NCI-H2196 treated with DMSO at 0.1 percent for 48 hours (cell line): ENCODE measurements at regions not wholly inside any gene's neighbourhood (a gene's known extent, or its start where the extent isn't known, plus 50 kb on each side); places are given as distances from the start of the nearest gene placed in this dataset.
"Not testable (repeated sequence)": the region's sequence is repeated elsewhere in the genome, so short reads cannot be mapped to it uniquely, and the experiment has no call there.

Experiments
- DNase-seq: peaks from one replicate; lab custom pipeline; 2025; ENCODE audit not compliant: unreplicated experiment; lab: John Stamatoyannopoulos, UW

DNA sequence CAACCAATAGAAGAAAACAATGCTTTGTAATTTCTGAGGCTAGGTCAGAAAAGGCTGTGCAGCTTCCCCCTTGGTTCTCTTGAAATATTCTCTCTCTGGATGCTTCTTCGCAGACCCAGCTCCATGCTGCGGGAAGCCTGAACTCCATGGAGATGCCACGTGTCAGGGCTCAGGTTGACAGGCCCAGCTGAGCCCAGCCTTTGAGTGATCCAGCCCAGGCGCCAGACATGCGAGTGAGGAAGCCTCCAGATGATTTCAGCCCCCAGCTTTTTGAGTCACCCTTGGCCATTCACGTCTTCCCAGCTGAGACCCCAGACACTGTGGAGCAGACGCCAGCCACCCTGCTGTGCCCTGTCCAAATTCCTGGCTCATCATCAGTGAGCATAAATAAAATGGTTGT lies 378.4 kb upstream of the NRP1 start:
- DNase-seq = no peak

GRCh38 chr10:33710006-33710405 lies 375.5 kb upstream of the NRP1 start:
- DNase-seq = no peak

DNA sequence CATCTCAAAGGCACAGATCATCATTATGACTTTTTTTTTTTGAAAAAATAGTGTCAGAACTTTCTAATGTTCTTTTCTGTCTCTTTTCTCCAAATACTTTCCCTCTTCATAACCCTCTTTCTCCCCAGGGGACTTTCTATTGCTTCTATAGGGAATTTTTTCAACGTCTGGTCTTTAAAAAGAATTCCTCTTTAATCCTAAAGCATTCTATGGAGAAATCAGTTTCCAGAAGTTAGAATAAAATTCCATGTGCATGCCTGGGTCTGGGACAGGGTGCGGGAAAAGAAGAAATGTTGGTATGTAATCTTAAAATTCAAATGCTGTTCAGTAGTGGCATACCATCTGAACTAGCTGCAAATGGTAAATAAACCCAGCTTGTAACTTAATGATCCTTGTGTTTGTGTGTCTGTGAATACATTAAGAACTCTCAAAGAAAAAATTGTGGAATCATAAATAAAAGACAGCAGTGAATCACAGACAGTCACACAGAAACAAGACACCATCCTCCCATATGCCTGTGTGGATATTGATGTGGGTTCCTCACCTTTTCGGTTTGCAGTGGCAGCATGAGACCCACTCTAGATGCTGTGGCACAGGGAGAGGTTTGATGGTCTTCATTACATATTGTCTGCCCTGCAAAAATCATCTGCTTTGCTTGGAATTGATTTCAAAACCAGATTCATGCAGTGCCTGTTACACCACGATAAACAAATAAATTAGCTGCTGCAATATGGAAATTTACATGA lies 374.7 kb upstream of the NRP1 start:
- DNase-seq = no peak

DNA sequence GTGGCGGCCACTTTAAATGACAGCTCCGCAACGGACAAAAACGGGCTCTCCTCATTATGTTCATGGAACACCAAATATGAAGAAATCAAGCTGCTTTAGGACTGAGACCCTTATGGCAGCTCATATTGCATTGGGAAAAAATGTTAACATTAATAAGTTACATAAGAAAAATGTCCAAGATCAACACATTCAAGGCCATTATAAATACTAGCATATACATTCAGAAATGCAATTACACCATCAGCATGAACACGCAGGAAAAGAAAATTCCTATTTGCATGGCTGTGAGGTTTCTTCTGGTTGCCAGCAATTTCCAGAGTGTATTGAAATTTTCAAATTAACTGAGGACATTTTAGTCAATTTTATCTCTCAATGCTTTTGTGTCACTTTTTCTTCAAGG lies 374.1 kb upstream of the NRP1 start:
- DNase-seq = no peak

- DNase-seq = no peak
Observed at GRCh38 chr10:33706746-33707145, 372.3 kb upstream of the NRP1 start.

DNA sequence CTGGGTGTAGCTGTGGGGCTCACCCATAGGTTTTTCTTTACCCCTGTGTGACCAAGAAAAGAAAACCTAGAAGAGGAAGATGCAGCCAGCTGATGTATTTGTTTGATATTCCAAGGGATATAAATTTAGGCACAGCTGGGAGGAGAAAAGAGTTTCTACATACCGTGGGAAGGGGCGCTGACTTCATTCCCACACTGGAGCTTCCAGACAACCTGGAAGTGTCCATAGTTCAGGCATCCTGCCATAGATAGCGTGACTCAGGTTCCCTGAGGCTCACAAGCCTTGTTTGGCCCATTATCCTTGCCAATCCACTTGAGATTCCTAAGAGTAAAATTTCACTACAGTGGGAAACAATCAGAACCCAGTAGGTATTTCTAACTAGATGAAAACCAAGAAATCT lies 371.7 kb upstream of the NRP1 start:
- no peak for DNase-seq

DNA sequence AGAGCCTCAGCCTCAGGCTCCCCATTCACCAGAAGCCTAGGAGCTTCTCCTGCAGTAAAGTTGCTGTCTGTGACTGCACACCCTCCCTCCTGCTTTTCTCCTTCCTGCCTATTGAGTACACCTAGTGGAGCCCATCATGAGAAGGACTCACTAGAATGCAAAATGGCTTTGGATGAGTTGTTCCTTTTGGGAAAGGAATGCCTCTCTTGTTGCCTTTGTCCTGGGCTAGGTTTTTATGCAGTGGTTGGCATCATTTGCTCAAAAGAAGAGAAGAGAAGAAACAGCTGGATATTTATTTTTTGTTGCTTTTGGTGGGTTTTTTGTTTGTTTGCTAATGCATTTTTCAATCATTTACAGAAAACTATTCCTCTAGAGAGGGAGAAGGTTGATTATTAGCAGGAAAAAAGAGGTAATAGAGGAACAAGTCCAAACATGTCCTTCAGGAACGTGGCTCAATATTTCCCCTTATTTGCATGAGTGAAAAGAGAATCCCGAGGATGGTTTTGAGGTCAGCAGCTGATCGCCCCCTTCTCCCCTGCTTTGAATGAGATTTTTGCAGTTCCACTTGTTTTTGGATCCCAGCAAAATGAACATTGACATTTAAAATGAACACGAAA lies 369.9 kb upstream of the NRP1 start:
- no peak for DNase-seq

DNA sequence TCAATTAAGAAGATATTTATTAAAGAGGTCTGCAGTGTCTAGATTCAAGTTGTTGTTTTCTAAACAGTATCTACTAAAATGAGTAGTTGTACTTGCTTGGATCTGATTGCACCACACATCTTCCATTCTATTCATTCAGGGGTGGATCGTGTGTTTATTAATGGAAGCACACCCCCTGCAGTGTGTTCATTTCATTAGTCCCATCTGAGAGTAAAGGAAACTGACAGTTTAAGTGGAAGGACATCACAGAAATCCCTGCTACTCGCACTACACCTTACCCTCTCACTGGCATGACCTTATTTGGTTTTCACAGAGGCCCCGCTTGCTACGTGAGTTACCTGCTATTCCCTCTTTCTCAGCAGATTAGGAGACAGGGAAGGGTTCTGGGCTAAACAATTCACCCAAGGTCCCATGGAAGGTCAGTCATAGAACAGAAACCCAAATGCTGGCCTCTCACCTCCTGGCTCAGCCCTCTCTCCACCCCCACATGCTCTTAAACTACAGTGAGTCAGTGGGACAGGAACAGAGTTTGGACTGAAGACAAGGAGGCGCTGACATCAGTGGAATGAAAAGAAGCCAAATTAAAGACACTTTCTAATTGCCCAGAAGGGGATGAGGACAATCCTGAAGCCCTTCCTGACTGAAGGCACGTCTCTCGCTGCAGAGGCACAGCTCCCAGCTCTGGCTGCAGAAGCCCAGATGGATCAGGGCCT lies 369.2 kb upstream of the NRP1 start:
- no peak for DNase-seq

DNA sequence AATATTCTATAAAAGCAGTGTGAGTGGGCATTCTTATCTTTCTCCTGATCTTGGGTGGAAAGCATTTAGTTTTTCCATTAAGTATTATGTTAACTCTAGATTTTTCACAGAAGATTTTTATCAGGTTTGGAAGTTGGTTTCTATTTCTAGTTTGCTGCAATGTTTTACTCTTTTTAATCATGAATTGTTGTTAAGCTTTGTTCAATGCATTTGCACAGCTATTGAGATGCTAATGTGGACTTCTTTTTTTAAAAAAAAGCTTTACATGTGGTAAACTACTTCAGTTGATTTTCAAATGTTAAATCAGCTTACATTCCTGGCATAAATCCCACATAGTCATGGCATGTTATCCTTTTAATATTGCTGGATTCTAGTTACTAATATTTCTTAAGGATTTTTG lies 363.6 kb upstream of the NRP1 start:
- DNase-seq = no peak

DNA sequence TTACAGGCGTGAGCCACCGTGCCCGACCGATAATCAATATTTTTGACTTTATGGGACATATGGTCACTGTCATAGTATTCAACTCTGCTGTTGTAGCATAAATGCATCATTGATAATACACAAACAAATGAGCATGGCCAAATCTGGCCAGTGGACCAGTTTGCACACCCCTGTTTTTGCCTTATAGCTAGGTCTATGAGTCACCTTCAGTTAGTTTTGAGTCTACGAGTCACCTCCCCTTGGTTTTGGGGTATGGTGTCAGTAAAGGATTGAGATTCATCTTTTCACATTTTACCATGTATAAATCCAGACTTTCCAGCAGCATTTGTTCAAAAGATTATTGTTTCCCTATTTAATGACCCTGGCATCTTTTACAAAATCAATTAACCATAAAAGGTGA lies 362.5 kb upstream of the NRP1 start:
- DNase-seq = no peak

DNA sequence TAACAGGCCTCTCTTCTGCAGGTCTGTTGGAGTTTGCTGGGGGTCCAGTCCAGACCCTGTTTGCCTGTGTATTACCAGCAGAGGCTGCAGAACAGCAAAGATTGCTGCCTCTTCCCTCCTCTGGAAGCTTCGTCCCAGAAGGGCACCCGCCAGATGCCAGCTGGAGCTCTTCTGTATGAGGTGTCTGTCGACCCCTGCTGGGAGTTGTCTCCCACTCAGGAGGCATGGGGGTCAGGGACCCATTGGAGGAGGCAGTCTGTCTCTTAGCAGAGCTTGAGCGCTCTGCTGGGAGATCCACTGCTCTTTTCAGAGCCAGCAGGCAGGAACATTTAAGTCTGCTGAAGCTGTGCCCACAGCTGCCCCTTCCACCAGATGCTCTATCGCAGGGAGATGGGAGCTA lies 361.1 kb upstream of the NRP1 start:
- DNase-seq = no peak

GRCh38 chr10:33690536-33690935 lies 356.1 kb upstream of the NRP1 start:
- not testable (repeated sequence) for DNase-seq

DNA sequence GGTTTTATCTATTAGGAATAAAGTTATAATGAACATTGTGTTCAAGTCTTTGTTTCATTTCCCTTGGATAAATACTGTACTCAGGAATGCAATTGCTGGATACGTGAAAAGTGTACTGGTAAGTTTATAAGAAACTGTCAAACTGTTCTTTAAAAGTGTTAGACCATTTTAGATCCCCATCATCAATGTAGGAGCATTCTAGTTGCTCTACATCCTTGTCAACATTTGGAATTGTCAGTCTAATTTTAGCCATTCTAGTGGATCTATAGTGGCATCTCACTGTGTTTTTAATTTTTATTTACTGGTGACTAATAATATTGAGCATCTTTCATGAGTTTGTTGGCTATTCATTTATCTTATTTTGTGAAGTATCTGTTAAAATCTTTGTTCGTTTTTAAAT lies 354.0 kb upstream of the NRP1 start:
- DNase-seq = no peak

DNA sequence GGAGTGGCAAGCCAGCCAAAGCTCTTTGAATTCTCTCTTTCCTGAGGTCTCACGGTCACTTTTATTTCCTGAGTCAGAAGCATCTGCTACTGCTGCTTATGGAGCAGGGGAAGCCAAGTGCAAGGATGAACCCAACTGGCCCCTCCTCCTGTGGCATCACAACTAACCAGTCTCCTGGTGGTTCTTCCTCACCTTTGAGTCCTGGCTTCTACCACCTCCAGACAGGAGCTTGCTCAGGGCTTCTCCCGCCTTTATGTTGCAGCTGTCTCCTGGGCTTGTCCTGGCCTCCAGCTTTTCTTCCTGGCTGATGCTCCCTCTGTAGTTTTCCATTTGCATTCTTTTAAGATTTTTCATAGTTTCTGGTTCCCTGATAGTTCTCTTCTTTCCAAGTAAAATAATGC lies 349.7 kb upstream of the NRP1 start:
- DNase-seq = no peak

DNA sequence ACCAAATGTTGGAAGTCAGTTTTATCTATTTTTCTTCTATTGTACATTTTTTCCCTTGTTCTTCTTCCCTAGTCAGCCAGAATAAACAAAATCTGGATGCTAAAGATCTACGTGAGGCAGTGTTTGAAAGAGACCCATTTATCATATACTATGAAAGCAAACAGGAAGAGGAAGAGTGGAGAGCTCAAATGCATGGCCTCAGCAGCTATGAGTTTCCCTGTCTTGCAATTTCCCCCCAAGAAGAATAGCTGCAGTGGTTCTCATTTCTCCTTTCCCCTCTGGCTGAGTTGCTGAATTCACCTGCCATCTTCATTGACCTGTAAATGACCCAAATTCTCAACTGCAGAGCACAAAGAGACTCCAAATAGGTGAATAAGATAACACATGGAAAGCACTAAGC lies 347.1 kb upstream of the NRP1 start:
- DNase-seq = no peak

GRCh38 chr10:33680036-33680435 lies 345.6 kb upstream of the NRP1 start:
- no peak for DNase-seq

DNA sequence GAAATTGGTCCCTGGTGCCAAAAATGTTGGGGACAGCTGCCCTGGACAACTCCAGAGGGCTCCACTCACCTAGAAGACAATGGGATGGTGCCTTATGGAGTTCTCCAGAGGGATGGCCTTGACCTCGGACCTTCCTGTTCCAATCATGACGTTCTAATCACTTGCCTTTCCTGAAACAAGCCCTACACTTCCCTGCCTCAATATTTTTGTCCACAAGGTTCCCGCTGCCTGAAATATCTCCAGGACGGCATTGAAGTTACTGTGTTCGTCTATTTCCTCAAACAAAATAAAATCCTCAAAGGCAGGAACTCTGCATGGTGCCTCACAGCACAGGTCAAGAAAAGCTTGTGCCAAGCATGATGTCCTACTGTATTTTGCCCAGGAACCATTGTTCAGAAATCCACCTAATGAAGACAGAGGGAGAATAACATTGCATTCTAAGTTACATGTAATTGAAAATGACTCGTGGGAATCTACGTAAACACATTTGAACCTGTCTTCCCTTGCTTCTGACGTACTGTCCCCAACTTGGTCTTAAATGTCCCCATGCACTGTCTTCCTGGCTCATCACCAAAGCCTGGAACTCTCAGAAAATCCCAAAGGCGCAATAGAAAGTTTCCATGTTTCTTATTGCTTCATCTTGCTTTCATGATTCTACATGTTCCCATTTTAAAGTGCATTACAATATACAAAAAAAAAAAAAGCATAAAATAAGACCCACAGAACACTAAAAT lies 342.3 kb upstream of the NRP1 start:
- no peak for DNase-seq

- DNase-seq = no peak
Observed at GRCh38 chr10:33674986-33675599, 340.6 kb upstream of the NRP1 start.

DNA sequence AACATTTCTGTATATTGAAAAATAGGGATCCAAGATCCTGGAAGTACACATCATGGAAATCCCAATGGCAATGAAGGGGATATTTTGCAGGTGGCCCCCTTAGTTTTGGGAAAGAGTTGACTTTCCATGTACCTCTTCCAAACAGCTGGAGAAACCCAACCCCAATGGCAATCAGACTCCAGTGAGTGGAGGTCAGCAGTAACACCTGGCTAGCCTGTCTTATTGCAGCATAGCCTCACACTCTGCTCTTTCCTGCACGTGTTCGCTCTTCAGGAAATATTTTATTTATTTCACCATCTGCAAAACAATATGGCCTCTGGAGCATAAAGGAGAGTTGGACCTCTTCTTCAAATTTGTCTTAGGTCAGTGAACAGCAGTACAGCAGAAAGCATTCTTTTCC lies 340.0 kb upstream of the NRP1 start:
- no peak for DNase-seq

- DNase-seq = no peak
Observed at GRCh38 chr10:33673839-33674415, 339.5 kb upstream of the NRP1 start.

GRCh38 chr10:33669904-33670303 lies 335.4 kb upstream of the NRP1 start:
- no peak for DNase-seq
